Peyer's patch (tissue), 4 donors: ENCODE measurements at regions not wholly inside any gene's neighbourhood (a gene's known extent, or its start where the extent isn't known, plus 50 kb on each side); places are given as distances from the start of the nearest gene placed in this dataset.

Source experiments
- DNase-seq, 3 donors: peaks; one replicate each; pipeline ENCODE4 v3.0.0-alpha.2; 2017 to 2019
- H3K27ac ChIP-seq, 4 donors: fragments of 200-600 bp; sonication (generic); one replicate each; pipeline ENCODE4 v1.5.1; 2016 to 2019
- H3K27me3 ChIP-seq, 2 donors: fragments of 200-600 bp; sonication (generic); one replicate each; pipeline ENCODE4 v1.5.1; 2019
- H3K36me3 ChIP-seq, 3 donors: fragments of 200-600 bp; sonication (generic); one replicate each; pipeline ENCODE4 v1.5.1; 2016 to 2019
- H3K4me1 ChIP-seq, 4 donors: fragments of 200-600 bp; sonication (generic); one replicate each; pipeline ENCODE4 v1.5.1; 2016 to 2019
- H3K4me3 ChIP-seq, 4 donors: fragments of 200-600 bp; sonication (generic); 1 replicate in 3 of 4; 2 replicates in 1 of 4; pipeline ENCODE4 v1.5.1; 2016 to 2019; ENCODE audit warnings: mild to moderate bottlenecking in 1 of 4
- H3K9me3 ChIP-seq, 4 donors: fragments of 200-600 bp; sonication (generic); one replicate each; pipeline ENCODE4 v1.5.1; 2016 to 2019; ENCODE audit warnings: mild to moderate bottlenecking in 1 of 4
- POLR2A ChIP-seq, 2 donors: fragments of 450-650 bp; IDR thresholded peaks; one replicate each; pipeline ENCODE4 v1.5.1; 2017; ENCODE audit warnings: antibody characterized with exemption in 2 of 2, mild to moderate bottlenecking in 2 of 2, moderate library complexity in 2 of 2
- TF ChIP-seq, protein P1 (sequence below), 6 experiments: fragments of 450-650 bp in 4 of 6; fragments of 200-600 bp in 2 of 6; sonication (generic) in 1 of 6; IDR thresholded peaks; one replicate each; pipeline ENCODE4 v1.5.1; 2017 to 2019; ENCODE audit warnings: antibody characterized with exemption in 6 of 6, mild to moderate bottlenecking in 3 of 6, moderate library complexity in 1 of 6

DNA sequence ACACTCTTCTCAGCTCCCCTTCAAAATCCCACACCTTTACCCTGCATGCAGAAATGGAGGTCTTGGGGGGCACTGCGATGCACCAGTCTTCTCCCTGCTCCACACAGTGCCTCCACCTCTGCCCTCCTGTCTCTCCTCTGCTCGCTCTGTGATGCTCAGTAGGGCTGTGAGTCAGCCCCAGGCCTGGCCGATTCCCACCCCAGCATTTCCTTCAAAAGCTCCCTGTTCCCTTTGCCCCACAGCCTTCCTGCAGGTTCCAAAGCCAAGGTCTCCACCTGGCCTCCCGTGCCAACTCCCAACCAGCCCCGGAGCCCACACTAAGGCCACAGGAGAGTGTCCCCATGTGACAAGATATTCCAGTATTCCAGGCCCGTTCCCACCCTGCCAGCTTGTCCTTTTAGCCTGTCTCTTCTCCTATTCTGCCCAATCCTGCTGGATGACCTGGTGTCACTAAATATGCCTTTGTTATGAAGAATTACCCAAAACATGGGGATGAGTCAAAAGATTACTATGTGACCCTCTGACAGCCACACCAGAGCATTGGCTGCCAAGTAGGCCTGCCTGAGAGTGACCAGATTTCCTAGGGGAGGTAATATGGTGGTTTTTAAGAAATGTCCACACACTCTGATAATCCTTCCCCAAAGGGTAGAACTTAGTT, 118.9 kb upstream of the NXT1 start:
- DNase-seq: no peak
- no peaks in the 10 kb centered on the region for H3K27me3 ChIP-seq
- TF ChIP-seq POLR2A (IDR thresholded peaks at IDR 0.05): no peak
- TF ChIP-seq, protein P1, sequence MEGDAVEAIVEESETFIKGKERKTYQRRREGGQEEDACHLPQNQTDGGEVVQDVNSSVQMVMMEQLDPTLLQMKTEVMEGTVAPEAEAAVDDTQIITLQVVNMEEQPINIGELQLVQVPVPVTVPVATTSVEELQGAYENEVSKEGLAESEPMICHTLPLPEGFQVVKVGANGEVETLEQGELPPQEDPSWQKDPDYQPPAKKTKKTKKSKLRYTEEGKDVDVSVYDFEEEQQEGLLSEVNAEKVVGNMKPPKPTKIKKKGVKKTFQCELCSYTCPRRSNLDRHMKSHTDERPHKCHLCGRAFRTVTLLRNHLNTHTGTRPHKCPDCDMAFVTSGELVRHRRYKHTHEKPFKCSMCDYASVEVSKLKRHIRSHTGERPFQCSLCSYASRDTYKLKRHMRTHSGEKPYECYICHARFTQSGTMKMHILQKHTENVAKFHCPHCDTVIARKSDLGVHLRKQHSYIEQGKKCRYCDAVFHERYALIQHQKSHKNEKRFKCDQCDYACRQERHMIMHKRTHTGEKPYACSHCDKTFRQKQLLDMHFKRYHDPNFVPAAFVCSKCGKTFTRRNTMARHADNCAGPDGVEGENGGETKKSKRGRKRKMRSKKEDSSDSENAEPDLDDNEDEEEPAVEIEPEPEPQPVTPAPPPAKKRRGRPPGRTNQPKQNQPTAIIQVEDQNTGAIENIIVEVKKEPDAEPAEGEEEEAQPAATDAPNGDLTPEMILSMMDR (IDR thresholded peaks at IDR 0.05): no peak

DNA sequence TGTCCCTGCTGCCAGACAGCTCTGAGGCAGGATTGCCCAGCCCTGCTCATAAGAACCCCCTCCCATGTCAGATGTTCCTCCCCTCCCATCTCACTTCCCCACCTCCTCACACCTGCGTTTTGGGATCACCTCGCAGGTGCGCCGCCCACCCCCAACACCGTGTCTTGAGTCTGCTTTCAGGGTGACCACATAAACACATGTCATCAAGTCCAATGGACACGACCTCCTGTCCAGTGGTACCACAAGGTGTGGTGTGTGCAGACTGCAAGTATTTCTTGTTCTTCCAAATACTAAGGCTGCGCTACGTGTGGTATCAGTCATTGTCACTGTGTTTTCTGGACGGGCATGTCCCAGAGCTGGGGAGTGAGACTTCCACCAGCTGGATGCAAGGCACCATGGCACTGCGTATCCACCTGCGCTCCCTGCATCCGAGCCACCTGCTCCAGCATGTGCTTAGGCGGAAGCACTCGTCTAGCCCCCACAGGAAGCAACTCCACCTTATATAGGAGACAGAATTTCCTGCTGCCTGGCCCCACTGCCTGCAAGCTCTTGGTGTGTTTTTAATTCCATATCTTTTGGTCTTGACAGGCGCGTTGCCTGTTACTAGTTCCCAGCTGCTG, 119.7 kb upstream of the NXT1 start:
- H3K27me3 ChIP-seq: no peaks in the 10 kb centered on the region
- H3K9me3 ChIP-seq: no peaks in the 10 kb centered on the region
- TF ChIP-seq, protein P1 (IDR thresholded peaks at IDR 0.05): no peak
- TF ChIP-seq POLR2A (IDR thresholded peaks at IDR 0.05): no peak
- no peaks in the 10 kb centered on the region for H3K4me1 ChIP-seq
- H3K36me3 ChIP-seq: no peaks in the 10 kb centered on the region
- DNase-seq: no peak
- H3K4me3 ChIP-seq: no peak overlapping the region
- H3K27ac ChIP-seq: no peak overlapping the region

More for the DNA sequence above, 118.9 kb upstream of the NXT1 start:
- H3K27ac ChIP-seq: no peak overlapping the region
- H3K9me3 ChIP-seq: no peaks in the 10 kb centered on the region
- H3K4me1 ChIP-seq: no peaks in the 10 kb centered on the region
- H3K36me3 ChIP-seq: no peaks in the 10 kb centered on the region
- H3K4me3 ChIP-seq: no peak overlapping the region

DNA sequence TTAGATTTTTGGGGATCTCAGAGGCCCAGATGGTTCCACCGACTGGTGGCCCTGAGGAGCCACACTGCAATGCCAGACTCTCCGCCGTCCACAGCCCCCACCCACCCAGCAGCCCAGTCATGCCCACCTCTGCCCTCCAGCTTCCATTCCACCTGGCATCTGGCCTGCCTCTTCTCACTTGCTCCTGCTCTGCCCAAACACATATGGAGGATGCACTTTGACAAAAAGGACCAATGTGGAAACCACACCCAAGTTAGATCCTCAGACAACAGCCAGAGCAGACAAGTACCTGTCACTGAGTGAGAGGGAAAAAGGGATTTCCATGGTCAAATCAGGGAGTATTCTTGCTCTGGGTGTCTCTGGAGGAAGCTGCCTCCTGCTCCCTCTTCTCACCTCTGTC, 120.6 kb upstream of the NXT1 start:
- H3K4me3 ChIP-seq: no peak overlapping the region
- no peaks in the 10 kb centered on the region for H3K27me3 ChIP-seq
- no peaks in the 10 kb centered on the region for H3K9me3 ChIP-seq
- TF ChIP-seq, protein P1 (IDR thresholded peaks at IDR 0.05): no peak
- TF ChIP-seq POLR2A (IDR thresholded peaks at IDR 0.05): no peak
- H3K36me3 ChIP-seq: no peaks in the 10 kb centered on the region
- H3K27ac ChIP-seq: no peak overlapping the region
- no peaks in the 10 kb centered on the region for H3K4me1 ChIP-seq
- no peak for DNase-seq

DNA sequence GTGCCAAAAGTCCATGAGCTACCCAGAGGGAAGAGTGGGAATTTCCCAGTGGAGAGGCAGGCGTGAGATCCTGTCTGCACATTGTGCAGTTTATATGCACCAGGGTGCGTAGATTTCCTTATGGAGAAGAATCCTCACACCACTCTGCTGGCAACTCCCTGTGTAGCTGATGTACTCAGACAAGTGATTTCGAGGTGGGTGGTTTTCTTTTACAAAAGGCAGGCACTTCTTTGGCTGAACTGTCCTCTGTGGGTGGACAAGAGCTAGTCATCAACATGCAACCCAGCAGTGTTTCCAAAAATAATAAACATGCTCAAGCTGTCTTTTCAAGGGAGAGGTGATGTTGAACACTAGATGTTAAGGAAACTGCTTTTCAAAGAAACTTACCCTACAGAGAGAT, 121.7 kb upstream of the NXT1 start:
- H3K27ac ChIP-seq: peak overlapping the region in 1 of 4 donors; percentile 55

DNA sequence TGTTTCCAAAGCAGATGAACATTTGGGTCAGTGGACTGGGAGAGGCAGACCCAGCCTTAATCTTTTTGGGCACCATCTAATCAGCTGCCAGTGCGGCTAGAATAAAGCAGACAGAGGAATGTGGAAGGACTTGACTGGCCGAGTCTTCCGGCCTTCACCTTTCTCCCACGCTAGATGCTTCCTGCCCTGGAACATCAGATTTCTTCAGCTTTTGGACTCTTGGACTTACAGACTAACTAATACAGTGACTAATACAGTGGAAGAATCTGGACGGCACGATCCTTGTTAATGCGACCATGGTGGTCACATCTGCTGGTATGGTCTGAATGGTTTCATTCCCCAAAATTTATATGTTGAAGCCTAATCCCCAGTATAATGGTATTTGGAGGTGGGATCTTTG, 122.6 kb upstream of the NXT1 start:
- H3K4me3 ChIP-seq: no peak overlapping the region

More for the DNA sequence above, 121.7 kb upstream of the NXT1 start:
- no peak overlapping the region for H3K4me3 ChIP-seq
- TF ChIP-seq, protein P1 (IDR thresholded peaks at IDR 0.05): no peak
- TF ChIP-seq POLR2A (IDR thresholded peaks at IDR 0.05): no peak
- DNase-seq: no peak
- H3K9me3 ChIP-seq: no peaks in the 10 kb centered on the region
- no peaks in the 10 kb centered on the region for H3K27me3 ChIP-seq
- no peaks in the 10 kb centered on the region for H3K36me3 ChIP-seq
- H3K4me1 ChIP-seq: no peaks in the 10 kb centered on the region

More for the DNA sequence above, 122.6 kb upstream of the NXT1 start:
- peak overlapping the region in 1 of 4 donors; percentile 55 for H3K27ac ChIP-seq
- no peaks in the 10 kb centered on the region for H3K9me3 ChIP-seq
- no peak for TF ChIP-seq POLR2A (IDR thresholded peaks at IDR 0.05)
- TF ChIP-seq, protein P1 (IDR thresholded peaks at IDR 0.05): no peak
- DNase-seq: no peak
- H3K4me1 ChIP-seq: no peaks in the 10 kb centered on the region
- no peaks in the 10 kb centered on the region for H3K36me3 ChIP-seq
- H3K27me3 ChIP-seq: no peaks in the 10 kb centered on the region
